HepG2 (cell line): ENCODE measurements at regions not wholly inside any gene's neighbourhood (a gene's known extent, or its start where the extent isn't known, plus 50 kb on each side); places are given as distances from the start of the nearest gene placed in this dataset.

Experiments
- ATAC-seq: fragments of 200-7000 bp; cut with Tn5 transposase; 3 replicates; pipeline ENCODE4 v1.9.1; 2020; ENCODE audit warnings: mild to moderate bottlenecking, moderate library complexity
- BruUV-seq: library from RNA; stranded (reverse); fragments of 400-500 nt; replicated peaks from 2 replicates; lab custom pipeline; 2021; lab: Mats Ljungman, UMichigan
- CTCF ChIA-PET: fragments of 300-600 bp; formaldehyde crosslinking; extraction: SDS; loops from one replicate; lab custom pipeline; 2021; ENCODE audit warnings: low total read pairs, inconsistent platforms, low intra/inter-chr PET ratio; lab: Yijun Ruan, JAX
- POLR2A ChIA-PET: fragments of 350-600 bp; sonication (Branson Sonifier 250); formaldehyde crosslinking; loops from one replicate; lab custom pipeline; 2020; ENCODE audit warnings: antibody characterized with exemption, inconsistent platforms; lab: Yijun Ruan, JAX
- DNase-seq: peaks from one replicate; pipeline ENCODE4 v3.0.0-alpha.2; 2015; ENCODE audit warnings: low spot score
- FAIRE-seq: peaks from 3 replicates; lab custom pipeline; 2011; peaks lifted over from hg19 to GRCh38; lab: Jason Lieb, UNC
- H2AFZ ChIP-seq: one replicate; pipeline ENCODE4 v1.6.1; 2011; ENCODE audit warnings: low read length, inconsistent platforms
- H3K27ac ChIP-seq: fragments of 300-600 bp; 3 replicates; pipeline ENCODE4 v1.8.0; 2011; ENCODE audit warnings: mixed run types, mild to moderate bottlenecking, mixed read lengths, low read length, inconsistent platforms; ENCODE audit not compliant: insufficient read depth; ENCODE audit errors: extremely low read length
- H3K27me3 ChIP-seq, 2 experiments: fragments of 200-600 bp in 1 of 2; 2 replicates in 1 of 2; 3 replicates in 1 of 2; pipeline versions ENCODE4 v1.6.0 to v1.8.0; 2011; ENCODE audit warnings: low read length in 2 of 2, mild to moderate bottlenecking in 2 of 2, moderate library complexity in 2 of 2, inconsistent platforms in 1 of 2; ENCODE audit not compliant: insufficient read depth in 2 of 2, control insufficient read depth in 1 of 2
- H3K36me3 ChIP-seq, 2 experiments: fragments of 200-600 bp in 1 of 2; replicated peaks in 1 of 2; 2 replicates in 1 of 2; 3 replicates in 1 of 2; pipeline versions ENCODE4 v1.5.1 to v1.8.0; 2011; ENCODE audit warnings: low read length in 2 of 2, inconsistent platforms in 1 of 2; ENCODE audit not compliant: insufficient read depth in 2 of 2, control insufficient read depth in 1 of 2
- H3K4me1 ChIP-seq: 2 replicates; pipeline ENCODE4 v1.5.1; 2012; ENCODE audit warnings: low read length, inconsistent platforms; ENCODE audit not compliant: insufficient read depth
- H3K4me2 ChIP-seq: 2 replicates; pipeline ENCODE4 v1.6.0; 2011; ENCODE audit warnings: low read depth, low read length, inconsistent platforms
- H3K4me3 ChIP-seq, 3 experiments: fragments of 200-600 bp in 1 of 3; sonication (generic), shearing (Covaris generic) in 1 of 3; replicated peaks in 1 of 3; 2 replicates each; pipeline ENCODE4 v1.5.1; 2011 to 2016; ENCODE audit warnings: low read length in 3 of 3, inconsistent platforms in 2 of 3, low read depth in 2 of 3, mild to moderate bottlenecking in 2 of 3, control low read depth in 1 of 3, mixed read lengths in 1 of 3; ENCODE audit not compliant: insufficient read depth in 1 of 3
- H3K79me2 ChIP-seq: one replicate; pipeline ENCODE4 v1.6.1; 2011; ENCODE audit warnings: low read length, inconsistent platforms; ENCODE audit not compliant: insufficient read depth
- H3K9ac ChIP-seq: 2 replicates; pipeline ENCODE4 v1.6.0; 2011; ENCODE audit warnings: mild to moderate bottlenecking, low read depth, low read length, inconsistent platforms; ENCODE audit not compliant: insufficient read depth
- H3K9me3 ChIP-seq: 2 replicates; pipeline ENCODE4 v1.5.1; 2012; ENCODE audit warnings: mild to moderate bottlenecking, low read length
- H4K20me1 ChIP-seq: 2 replicates; pipeline ENCODE4 v1.6.0; 2011; ENCODE audit warnings: inconsistent platforms, mild to moderate bottlenecking, low read length, moderate library complexity; ENCODE audit not compliant: insufficient read depth
- ASH2L ChIP-seq: fragments of 300-600, 200-600 bp; sonication (generic); IDR thresholded peaks from 2 replicates; pipeline ENCODE4 v1.7.0; 2017; ENCODE audit warnings: low read depth, mild to moderate bottlenecking, moderate library complexity, mixed read lengths, low read length; ENCODE audit not compliant: insufficient read length
- NPAS2 ChIP-seq: sonication (generic); formaldehyde crosslinking; IDR thresholded peaks from 2 replicates; pipeline ENCODE4 v1.8.0; 2022; ENCODE audit warnings: mild to moderate bottlenecking, missing genetic modification reagents, borderline replicate concordance
- RFX1 ChIP-seq: fragments of 450-650 bp; IDR thresholded peaks from 2 replicates; pipeline ENCODE4 v1.6.1; 2017
- RFX3 ChIP-seq: IDR thresholded peaks from 2 replicates; pipeline ENCODE4 v1.6.1; 2016; ENCODE audit warnings: missing biosample characterization, missing genetic modification reagents
- ZKSCAN8 ChIP-seq: IDR thresholded peaks from 2 replicates; pipeline ENCODE4 v1.6.1; 2016; ENCODE audit warnings: borderline replicate concordance, missing genetic modification reagents, missing compliant biosample characterization
- ZNF234 ChIP-seq: sonication (generic); formaldehyde crosslinking; conservative IDR thresholded peaks from 2 replicates; pipeline ENCODE4 v1.5.1; 2020; ENCODE audit warnings: mild to moderate bottlenecking, missing genetic modification reagents
- ZNF451 ChIP-seq: sonication (generic); formaldehyde crosslinking; IDR thresholded peaks from 2 replicates; pipeline ENCODE4 v1.5.0; 2020; ENCODE audit warnings: mild to moderate bottlenecking, missing genetic modification reagents
- ZSCAN29 ChIP-seq: sonication (generic); formaldehyde crosslinking; conservative IDR thresholded peaks from 2 replicates; pipeline ENCODE4 v1.4.0; 2020; ENCODE audit warnings: mild to moderate bottlenecking, missing genetic modification reagents
- WGBS: methylation state at CpG from one replicate; pipeline ENCODE4 v1.1.6; 2017; ENCODE audit warnings: low lambda C conversion rate; 5-methylcytosine and 5-hydroxymethylcytosine counted together
- in situ Hi-C: cut with HindIII; loops from 2 replicates; pipeline ENCODE4 v1.10.0; 2017; ENCODE audit warnings: low pct_unique_long_range_greater_than_20kb; ENCODE audit not compliant: extremely low pct_ligation_motif_present
- intact Hi-C: fragments of 100-400 bp; cut with micrococcal nuclease; formaldehyde crosslinking; loops from one replicate; pipeline ENCODE4 v1.10.0; 2022; ENCODE audit not compliant: unreplicated experiment
- TF ChIP-seq, protein P1 (sequence below): sonication (generic); formaldehyde crosslinking; IDR thresholded peaks from 2 replicates; pipeline ENCODE4 v1.4.0; 2020; ENCODE audit warnings: missing genetic modification reagents
- TF ChIP-seq, protein P2 (sequence below): sonication (generic); formaldehyde crosslinking; IDR thresholded peaks from 2 replicates; pipeline ENCODE4 v1.8.0; 2022; ENCODE audit warnings: mild to moderate bottlenecking, missing genetic modification reagents, moderate library complexity

DNA sequence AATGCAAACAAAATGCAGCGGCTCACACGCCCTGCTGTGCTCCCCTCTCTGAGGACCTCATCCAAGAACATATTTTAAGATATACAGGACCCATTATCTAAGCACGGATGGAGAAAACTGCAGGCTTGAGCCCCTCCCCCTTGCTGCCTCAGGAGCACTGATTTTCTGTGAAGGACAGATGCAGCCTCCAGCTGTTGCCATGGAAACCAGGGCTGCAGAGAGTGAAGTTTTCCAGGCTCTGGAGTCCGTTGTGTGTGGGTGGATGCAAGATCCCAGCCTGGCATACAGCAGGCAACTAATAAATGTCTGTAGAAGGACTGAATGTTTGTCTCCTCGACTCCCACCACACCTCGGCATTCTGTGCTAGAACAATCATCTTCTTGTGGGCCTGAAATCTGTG is 105.6 kb upstream of the PEG3 start:
- FAIRE-seq (no peak), ATAC-seq (no peak)
- Histone ChIP-seq H4K20me1 (no peaks in the 10 kb centered on the region), H3K79me2 (no peaks in the 10 kb centered on the region), H3K27ac (no peak overlapping the region), H3K4me2 (no peak overlapping the region), H3K36me3 (no peaks in the 10 kb centered on the region), H2AFZ (no peak overlapping the region), H3K9me3 (no peaks in the 10 kb centered on the region)
- intact Hi-C loops = no loop called here
- CTCF ChIA-PET = no interaction called here
- WGBS = 78% methylated on average over 6 of the region's 6 CpGs
- TF ChIP-seq NPAS2 (CRISPR knock-in tag) (no peak), ZSCAN29 (CRISPR knock-in tag) (no peak), ASH2L (no peak), ZNF234 (no peak), RFX1 (peak; percentile 29; the same call in 1 of the 2 replicates), RFX3 (CRISPR knock-in tag) (peak; percentile 66), ZNF451 (CRISPR knock-in tag) (no peak), ZKSCAN8 (CRISPR knock-in tag) (peak; percentile 53; the same call in 1 of the 2 replicates)
- TF ChIP-seq, protein P1, sequence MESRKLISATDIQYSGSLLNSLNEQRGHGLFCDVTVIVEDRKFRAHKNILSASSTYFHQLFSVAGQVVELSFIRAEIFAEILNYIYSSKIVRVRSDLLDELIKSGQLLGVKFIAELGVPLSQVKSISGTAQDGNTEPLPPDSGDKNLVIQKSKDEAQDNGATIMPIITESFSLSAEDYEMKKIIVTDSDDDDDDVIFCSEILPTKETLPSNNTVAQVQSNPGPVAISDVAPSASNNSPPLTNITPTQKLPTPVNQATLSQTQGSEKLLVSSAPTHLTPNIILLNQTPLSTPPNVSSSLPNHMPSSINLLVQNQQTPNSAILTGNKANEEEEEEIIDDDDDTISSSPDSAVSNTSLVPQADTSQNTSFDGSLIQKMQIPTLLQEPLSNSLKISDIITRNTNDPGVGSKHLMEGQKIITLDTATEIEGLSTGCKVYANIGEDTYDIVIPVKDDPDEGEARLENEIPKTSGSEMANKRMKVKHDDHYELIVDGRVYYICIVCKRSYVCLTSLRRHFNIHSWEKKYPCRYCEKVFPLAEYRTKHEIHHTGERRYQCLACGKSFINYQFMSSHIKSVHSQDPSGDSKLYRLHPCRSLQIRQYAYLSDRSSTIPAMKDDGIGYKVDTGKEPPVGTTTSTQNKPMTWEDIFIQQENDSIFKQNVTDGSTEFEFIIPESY (CRISPR knock-in tag) = peak; percentile 25; the same call in 1 of the 2 replicates
- TF ChIP-seq, protein P2, sequence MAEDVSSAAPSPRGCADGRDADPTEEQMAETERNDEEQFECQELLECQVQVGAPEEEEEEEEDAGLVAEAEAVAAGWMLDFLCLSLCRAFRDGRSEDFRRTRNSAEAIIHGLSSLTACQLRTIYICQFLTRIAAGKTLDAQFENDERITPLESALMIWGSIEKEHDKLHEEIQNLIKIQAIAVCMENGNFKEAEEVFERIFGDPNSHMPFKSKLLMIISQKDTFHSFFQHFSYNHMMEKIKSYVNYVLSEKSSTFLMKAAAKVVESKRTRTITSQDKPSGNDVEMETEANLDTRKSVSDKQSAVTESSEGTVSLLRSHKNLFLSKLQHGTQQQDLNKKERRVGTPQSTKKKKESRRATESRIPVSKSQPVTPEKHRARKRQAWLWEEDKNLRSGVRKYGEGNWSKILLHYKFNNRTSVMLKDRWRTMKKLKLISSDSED (CRISPR knock-in tag) = no peak
- TF ChIP-seq, all 625 proteins: peak for 4
- POLR2A ChIA-PET = no interaction called here
- no TSS peak for BruUV-seq
- no peak for DNase-seq
- Histone ChIP-seq H3K9ac (no peak overlapping the region), H3K27me3 (no peaks in the 10 kb centered on the region), H3K4me3 (no peak overlapping the region), H3K4me1 (peaks cover 12% of the 10 kb centered on the region)
- in situ Hi-C loops = no loop called here
